ENCODE measurements at regions not wholly inside any gene's neighbourhood (a gene's known extent, or its start where the extent isn't known, plus 50 kb on each side); places are given as distances from the start of the nearest gene placed in this dataset.

GRCh38 chr11:76605338-76606074, 65.0 kb downstream of the LRRC32 start:
- TF ChIP-seq CTCF (IDR thresholded peaks at IDR 0.05): no peak
- TF ChIP-seq EZH2 (IDR thresholded peaks at IDR 0.05; ENCODE audit: borderline replicate concordance, insufficient read depth, low read depth, low read length, poor library complexity, severe bottlenecking): no peak
